HepG2 (cell line): ENCODE measurements at regions not wholly inside any gene's neighbourhood (a gene's known extent, or its start where the extent isn't known, plus 50 kb on each side); places are given as distances from the start of the nearest gene placed in this dataset.

Source experiments
- FOSL2 ChIP-seq: sonication (generic); formaldehyde crosslinking; IDR thresholded peaks from 2 replicates; pipeline ENCODE4 v1.4.0; 2020; ENCODE audit warnings: missing genetic modification reagents
- NR1H2 ChIP-seq: sonication (generic); formaldehyde crosslinking; IDR thresholded peaks from 2 replicates; pipeline ENCODE4 v1.8.1; 2022; ENCODE audit warnings: low read depth, missing genetic modification reagents, borderline replicate concordance
- TARDBP ChIP-seq: sonication (generic); formaldehyde crosslinking; IDR thresholded peaks from 2 replicates; pipeline ENCODE4 v1.8.0; 2022; ENCODE audit warnings: mild to moderate bottlenecking, missing genetic modification reagents
- U2AF1 ChIP-seq: fragments of 200-400 bp; formaldehyde crosslinking; optimal IDR thresholded peaks from 2 replicates; pipeline ENCODE3; 2017; ENCODE audit warnings: mild to moderate bottlenecking, low read depth, low read length
- ZNF12 ChIP-seq: sonication (generic); formaldehyde crosslinking; IDR thresholded peaks from 2 replicates; pipeline ENCODE4 v1.5.0; 2020; ENCODE audit warnings: missing genetic modification reagents
- ZNF282 ChIP-seq: fragments of 450-650 bp; IDR thresholded peaks from 2 replicates; pipeline ENCODE4 v1.6.1; 2018; ENCODE audit not compliant: partially characterized antibody
- ZNF318 ChIP-seq: sonication (generic); formaldehyde crosslinking; IDR thresholded peaks from 2 replicates; pipeline ENCODE4 v1.4.0; 2020; ENCODE audit warnings: mild to moderate bottlenecking, missing genetic modification reagents
- TF ChIP-seq, protein P1 (sequence below): sonication (generic); formaldehyde crosslinking; IDR thresholded peaks from 2 replicates; pipeline ENCODE4 v1.5.0; 2020; ENCODE audit warnings: mild to moderate bottlenecking, missing genetic modification reagents, moderate library complexity
- TF ChIP-seq, protein P2 (sequence below): sonication (generic); formaldehyde crosslinking; IDR thresholded peaks from 2 replicates; pipeline ENCODE4 v1.8.1; 2023; ENCODE audit warnings: mild to moderate bottlenecking, missing genetic modification reagents

DNA sequence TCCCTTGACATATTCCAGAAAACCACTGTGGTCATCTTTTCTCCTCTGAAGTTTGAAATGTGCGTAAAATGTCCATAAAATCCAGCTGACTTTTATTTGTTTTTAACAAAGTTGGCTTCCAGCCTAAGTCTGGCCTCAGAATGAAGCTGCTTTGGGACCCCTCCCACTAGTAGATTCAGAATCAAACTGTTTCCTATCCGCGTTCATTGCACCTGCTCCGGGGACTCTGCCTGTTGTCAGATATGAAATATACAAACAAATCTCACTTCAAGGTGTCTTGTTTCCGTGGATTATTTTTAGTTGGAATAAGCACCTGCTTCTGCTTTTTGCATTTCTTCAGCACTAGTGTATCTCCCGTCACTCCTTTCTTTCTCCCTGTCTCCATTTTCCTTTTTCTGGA, 115.7 kb upstream of the FHL2 start:
- no peak for TF ChIP-seq TARDBP
- TF ChIP-seq, protein P1, sequence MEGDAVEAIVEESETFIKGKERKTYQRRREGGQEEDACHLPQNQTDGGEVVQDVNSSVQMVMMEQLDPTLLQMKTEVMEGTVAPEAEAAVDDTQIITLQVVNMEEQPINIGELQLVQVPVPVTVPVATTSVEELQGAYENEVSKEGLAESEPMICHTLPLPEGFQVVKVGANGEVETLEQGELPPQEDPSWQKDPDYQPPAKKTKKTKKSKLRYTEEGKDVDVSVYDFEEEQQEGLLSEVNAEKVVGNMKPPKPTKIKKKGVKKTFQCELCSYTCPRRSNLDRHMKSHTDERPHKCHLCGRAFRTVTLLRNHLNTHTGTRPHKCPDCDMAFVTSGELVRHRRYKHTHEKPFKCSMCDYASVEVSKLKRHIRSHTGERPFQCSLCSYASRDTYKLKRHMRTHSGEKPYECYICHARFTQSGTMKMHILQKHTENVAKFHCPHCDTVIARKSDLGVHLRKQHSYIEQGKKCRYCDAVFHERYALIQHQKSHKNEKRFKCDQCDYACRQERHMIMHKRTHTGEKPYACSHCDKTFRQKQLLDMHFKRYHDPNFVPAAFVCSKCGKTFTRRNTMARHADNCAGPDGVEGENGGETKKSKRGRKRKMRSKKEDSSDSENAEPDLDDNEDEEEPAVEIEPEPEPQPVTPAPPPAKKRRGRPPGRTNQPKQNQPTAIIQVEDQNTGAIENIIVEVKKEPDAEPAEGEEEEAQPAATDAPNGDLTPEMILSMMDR (CRISPR knock-in tag): no peak
- TF ChIP-seq, protein P2, sequence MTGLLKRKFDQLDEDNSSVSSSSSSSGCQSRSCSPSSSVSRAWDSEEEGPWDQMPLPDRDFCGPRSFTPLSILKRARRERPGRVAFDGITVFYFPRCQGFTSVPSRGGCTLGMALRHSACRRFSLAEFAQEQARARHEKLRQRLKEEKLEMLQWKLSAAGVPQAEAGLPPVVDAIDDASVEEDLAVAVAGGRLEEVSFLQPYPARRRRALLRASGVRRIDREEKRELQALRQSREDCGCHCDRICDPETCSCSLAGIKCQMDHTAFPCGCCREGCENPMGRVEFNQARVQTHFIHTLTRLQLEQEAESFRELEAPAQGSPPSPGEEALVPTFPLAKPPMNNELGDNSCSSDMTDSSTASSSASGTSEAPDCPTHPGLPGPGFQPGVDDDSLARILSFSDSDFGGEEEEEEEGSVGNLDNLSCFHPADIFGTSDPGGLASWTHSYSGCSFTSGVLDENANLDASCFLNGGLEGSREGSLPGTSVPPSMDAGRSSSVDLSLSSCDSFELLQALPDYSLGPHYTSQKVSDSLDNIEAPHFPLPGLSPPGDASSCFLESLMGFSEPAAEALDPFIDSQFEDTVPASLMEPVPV (CRISPR knock-in tag): no peak
- no peak for TF ChIP-seq ZNF318 (CRISPR knock-in tag)
- no peak for TF ChIP-seq ZNF12 (CRISPR knock-in tag)
- no peak for TF ChIP-seq U2AF1
- no peak for TF ChIP-seq FOSL2 (CRISPR knock-in tag)
- no peak for TF ChIP-seq ZNF282
- no peak for TF ChIP-seq NR1H2 (CRISPR knock-in tag)
